GM23338 (cell line): ENCODE measurements at regions not wholly inside any gene's neighbourhood (a gene's known extent, or its start where the extent isn't known, plus 50 kb on each side); places are given as distances from the start of the nearest gene placed in this dataset.

ENCODE experiments used
- ATAC-seq: fragments of 200-7000 bp; cut with Tn5 transposase; 3 replicates; pipeline ENCODE4 v1.9.1; 2020
- DNase-seq: peaks from one replicate; pipeline ENCODE4 v3.0.0-alpha.2; 2015; ENCODE audit warnings: low spot score
- H2AFZ ChIP-seq: fragments of 200-600 bp; sonication (generic); 2 replicates; pipeline ENCODE4 v1.8.0; 2016; ENCODE audit warnings: antibody characterized with exemption, mild to moderate bottlenecking, moderate library complexity
- H3F3A ChIP-seq: fragments of 200-600 bp; sonication (generic); replicated peaks from 2 replicates; pipeline ENCODE4 v1.8.0; 2017; ENCODE audit warnings: antibody characterized with exemption, mixed run types, low read depth
- H3K27ac ChIP-seq: fragments of 200-600 bp; sonication (generic); 2 replicates; pipeline ENCODE4 v1.6.1; 2016; ENCODE audit warnings: low read depth
- H3K27me3 ChIP-seq: fragments of 200-600 bp; sonication (generic); 2 replicates; pipeline ENCODE4 v1.8.0; 2016; ENCODE audit warnings: mild to moderate bottlenecking, mixed run types, moderate library complexity; ENCODE audit not compliant: insufficient read depth
- H3K36me3 ChIP-seq: fragments of 200-600 bp; sonication (generic); 2 replicates; pipeline ENCODE4 v1.8.0; 2016; ENCODE audit warnings: mild to moderate bottlenecking; ENCODE audit not compliant: insufficient read depth
- H3K4me1 ChIP-seq: fragments of 200-600 bp; sonication (generic); 2 replicates; pipeline ENCODE4 v1.8.0; 2016; ENCODE audit warnings: mild to moderate bottlenecking, moderate library complexity; ENCODE audit not compliant: insufficient read depth
- H3K4me2 ChIP-seq: fragments of 200-600 bp; sonication (generic); 2 replicates; pipeline ENCODE4 v1.7.1; 2017; ENCODE audit warnings: mixed run types
- H3K4me3 ChIP-seq: fragments of 200-600 bp; sonication (generic); 2 replicates; pipeline ENCODE4 v1.6.1; 2016; ENCODE audit warnings: mixed run types
- H3K79me2 ChIP-seq: fragments of 200-600 bp; sonication (generic); replicated peaks from 2 replicates; pipeline ENCODE4 v1.8.0; 2017; ENCODE audit warnings: mild to moderate bottlenecking; ENCODE audit not compliant: insufficient read depth
- H3K9me2 ChIP-seq: fragments of 200-600 bp; sonication (generic); 2 replicates; pipeline ENCODE4 v1.8.0; 2017; ENCODE audit not compliant: insufficient read depth
- H4K20me1 ChIP-seq: fragments of 200-600 bp; sonication (generic); replicated peaks from 2 replicates; pipeline ENCODE4 v1.8.0; 2017; ENCODE audit warnings: mild to moderate bottlenecking; ENCODE audit not compliant: insufficient read depth
- H3K27ac Mint-ChIP-seq: 2 replicates; pipeline ENCODE4 v1.8.0; 2020; ENCODE audit warnings: inconsistent platforms, mild to moderate bottlenecking, moderate library complexity, mixed read lengths
- H3K27me3 Mint-ChIP-seq: 3 replicates; pipeline ENCODE4 v1.8.0; 2022; ENCODE audit warnings: low read depth, mild to moderate bottlenecking, moderate library complexity, mixed read lengths, inconsistent platforms; ENCODE audit not compliant: insufficient read depth, poor library complexity
- H3K36me3 Mint-ChIP-seq: 3 replicates; pipeline ENCODE4 v1.8.0; 2021; ENCODE audit warnings: low read depth, mild to moderate bottlenecking, inconsistent platforms, moderate library complexity, mixed read lengths
- H3K4me1 Mint-ChIP-seq: 3 replicates; pipeline ENCODE4 v1.8.0; 2020; ENCODE audit warnings: mild to moderate bottlenecking, inconsistent platforms, mixed read lengths
- H3K4me3 Mint-ChIP-seq: 3 replicates; pipeline ENCODE4 v1.8.0; 2021; ENCODE audit warnings: moderate library complexity, mild to moderate bottlenecking, inconsistent platforms, mixed read lengths
- H3K9me3 Mint-ChIP-seq: 3 replicates; pipeline ENCODE4 v1.8.0; 2020; ENCODE audit warnings: moderate library complexity, mild to moderate bottlenecking, inconsistent platforms, mixed read lengths
- CREB1 ChIP-seq: fragments of 250-450 bp; sonication (Bioruptor Pico); IDR thresholded peaks from 2 replicates; pipeline ENCODE4 v1.5.0; 2020; ENCODE audit warnings: low read depth, mild to moderate bottlenecking, moderate library complexity
- EZH2 ChIP-seq: fragments of 200-600 bp; sonication (generic); IDR thresholded peaks from one replicate; pipeline ENCODE4 v1.8.0; 2017; ENCODE audit warnings: antibody characterized with exemption, mild to moderate bottlenecking, low read depth; ENCODE audit not compliant: unreplicated experiment
- EZH2phosphoT487 ChIP-seq: fragments of 200-600 bp; sonication (generic); IDR thresholded peaks from one replicate; pipeline ENCODE4 v1.8.1; 2018; ENCODE audit warnings: antibody characterized with exemption; ENCODE audit not compliant: unreplicated experiment
- JUNB ChIP-seq: IDR thresholded peaks from one replicate; pipeline ENCODE4 v1.6.1; 2016; ENCODE audit warnings: antibody characterized with exemption; ENCODE audit not compliant: unreplicated experiment
- NANOG ChIP-seq: IDR thresholded peaks from 2 replicates; pipeline ENCODE4 v1.6.1; 2016; ENCODE audit warnings: antibody characterized with exemption, borderline replicate concordance
- POLR2AphosphoS5 ChIP-seq: IDR thresholded peaks from 2 replicates; pipeline ENCODE4 v1.6.1; 2016; ENCODE audit warnings: antibody characterized with exemption, low read depth
- STAT1 ChIP-seq: IDR thresholded peaks from one replicate; pipeline ENCODE4 v1.6.1; 2016; ENCODE audit warnings: antibody characterized with exemption; ENCODE audit not compliant: unreplicated experiment
- ZNF114 ChIP-seq: fragments of 250-450 bp; sonication (Bioruptor Pico); IDR thresholded peaks from 2 replicates; pipeline ENCODE4 v1.5.0; 2020; ENCODE audit warnings: mild to moderate bottlenecking, moderate library complexity
- ZNF331 ChIP-seq: fragments of 250-450 bp; sonication (Bioruptor Pico); IDR thresholded peaks from 2 replicates; pipeline ENCODE4 v1.5.0; 2020; ENCODE audit warnings: low read depth, mild to moderate bottlenecking, moderate library complexity
- TF ChIP-seq, protein P1 (sequence below): IDR thresholded peaks from 2 replicates; pipeline ENCODE4 v1.6.1; 2016; ENCODE audit warnings: antibody characterized with exemption
- TF ChIP-seq, protein P2 (sequence below): fragments of 250-450 bp; sonication (Bioruptor Pico); IDR thresholded peaks from 2 replicates; pipeline ENCODE4 v1.5.0; 2020; ENCODE audit warnings: mild to moderate bottlenecking, moderate library complexity
- TF ChIP-seq, protein P3 (sequence below): IDR thresholded peaks from one replicate; pipeline ENCODE4 v1.6.1; 2018; ENCODE audit warnings: antibody characterized with exemption; ENCODE audit not compliant: unreplicated experiment
- TF ChIP-seq, protein P4 (sequence below), 2 experiments: fragments of 200-600 bp in 1 of 2; sonication (generic) in 1 of 2; conservative IDR thresholded peaks; 2 replicates each; pipeline versions ENCODE4 v1.5.1 to v1.6.1; 2016 to 2017; ENCODE audit warnings: antibody characterized with exemption in 2 of 2, low read depth in 2 of 2, mild to moderate bottlenecking in 2 of 2, moderate library complexity in 1 of 2

DNA sequence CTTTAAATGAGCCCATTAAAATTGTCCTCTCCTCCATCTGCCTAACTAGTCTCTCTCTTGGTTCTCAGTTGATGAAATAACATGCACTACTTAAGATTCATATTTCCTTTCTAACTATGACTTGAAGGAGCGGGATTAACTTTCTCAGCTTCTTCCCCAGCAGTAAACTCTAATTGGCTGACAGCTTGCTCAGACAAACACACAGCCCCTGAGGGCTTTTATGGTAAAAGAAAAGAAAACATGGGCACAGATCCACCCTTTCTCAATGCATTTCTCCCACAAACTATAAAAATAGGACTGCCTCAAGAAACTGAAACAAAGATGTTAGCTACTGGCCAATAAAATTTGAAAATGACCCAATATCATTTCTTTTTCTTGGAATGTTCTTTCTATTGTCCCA lies 703.1 kb downstream of the ADGRL2 start:
- no peak for DNase-seq

More for the DNA sequence above, 703.1 kb downstream of the ADGRL2 start:
- no peak for ATAC-seq
- no peaks in the 10 kb centered on the region for H3K79me2 ChIP-seq
- H3K4me3 ChIP-seq, result no peak overlapping the region
- no peak overlapping the region for H3K27ac ChIP-seq
- no peaks in the 10 kb centered on the region for H3K4me1 Mint-ChIP-seq
- no peak overlapping the region for H3K4me2 ChIP-seq
- no peaks in the 10 kb centered on the region for H3F3A ChIP-seq
- no peak for TF ChIP-seq ZNF331
- TF ChIP-seq CREB1, result no peak
- TF ChIP-seq, protein P1, sequence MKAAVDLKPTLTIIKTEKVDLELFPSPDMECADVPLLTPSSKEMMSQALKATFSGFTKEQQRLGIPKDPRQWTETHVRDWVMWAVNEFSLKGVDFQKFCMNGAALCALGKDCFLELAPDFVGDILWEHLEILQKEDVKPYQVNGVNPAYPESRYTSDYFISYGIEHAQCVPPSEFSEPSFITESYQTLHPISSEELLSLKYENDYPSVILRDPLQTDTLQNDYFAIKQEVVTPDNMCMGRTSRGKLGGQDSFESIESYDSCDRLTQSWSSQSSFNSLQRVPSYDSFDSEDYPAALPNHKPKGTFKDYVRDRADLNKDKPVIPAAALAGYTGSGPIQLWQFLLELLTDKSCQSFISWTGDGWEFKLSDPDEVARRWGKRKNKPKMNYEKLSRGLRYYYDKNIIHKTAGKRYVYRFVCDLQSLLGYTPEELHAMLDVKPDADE, result no peak
- TF ChIP-seq EZH2, result no peak
- TF ChIP-seq NANOG, result no peak
- TF ChIP-seq, protein P2, sequence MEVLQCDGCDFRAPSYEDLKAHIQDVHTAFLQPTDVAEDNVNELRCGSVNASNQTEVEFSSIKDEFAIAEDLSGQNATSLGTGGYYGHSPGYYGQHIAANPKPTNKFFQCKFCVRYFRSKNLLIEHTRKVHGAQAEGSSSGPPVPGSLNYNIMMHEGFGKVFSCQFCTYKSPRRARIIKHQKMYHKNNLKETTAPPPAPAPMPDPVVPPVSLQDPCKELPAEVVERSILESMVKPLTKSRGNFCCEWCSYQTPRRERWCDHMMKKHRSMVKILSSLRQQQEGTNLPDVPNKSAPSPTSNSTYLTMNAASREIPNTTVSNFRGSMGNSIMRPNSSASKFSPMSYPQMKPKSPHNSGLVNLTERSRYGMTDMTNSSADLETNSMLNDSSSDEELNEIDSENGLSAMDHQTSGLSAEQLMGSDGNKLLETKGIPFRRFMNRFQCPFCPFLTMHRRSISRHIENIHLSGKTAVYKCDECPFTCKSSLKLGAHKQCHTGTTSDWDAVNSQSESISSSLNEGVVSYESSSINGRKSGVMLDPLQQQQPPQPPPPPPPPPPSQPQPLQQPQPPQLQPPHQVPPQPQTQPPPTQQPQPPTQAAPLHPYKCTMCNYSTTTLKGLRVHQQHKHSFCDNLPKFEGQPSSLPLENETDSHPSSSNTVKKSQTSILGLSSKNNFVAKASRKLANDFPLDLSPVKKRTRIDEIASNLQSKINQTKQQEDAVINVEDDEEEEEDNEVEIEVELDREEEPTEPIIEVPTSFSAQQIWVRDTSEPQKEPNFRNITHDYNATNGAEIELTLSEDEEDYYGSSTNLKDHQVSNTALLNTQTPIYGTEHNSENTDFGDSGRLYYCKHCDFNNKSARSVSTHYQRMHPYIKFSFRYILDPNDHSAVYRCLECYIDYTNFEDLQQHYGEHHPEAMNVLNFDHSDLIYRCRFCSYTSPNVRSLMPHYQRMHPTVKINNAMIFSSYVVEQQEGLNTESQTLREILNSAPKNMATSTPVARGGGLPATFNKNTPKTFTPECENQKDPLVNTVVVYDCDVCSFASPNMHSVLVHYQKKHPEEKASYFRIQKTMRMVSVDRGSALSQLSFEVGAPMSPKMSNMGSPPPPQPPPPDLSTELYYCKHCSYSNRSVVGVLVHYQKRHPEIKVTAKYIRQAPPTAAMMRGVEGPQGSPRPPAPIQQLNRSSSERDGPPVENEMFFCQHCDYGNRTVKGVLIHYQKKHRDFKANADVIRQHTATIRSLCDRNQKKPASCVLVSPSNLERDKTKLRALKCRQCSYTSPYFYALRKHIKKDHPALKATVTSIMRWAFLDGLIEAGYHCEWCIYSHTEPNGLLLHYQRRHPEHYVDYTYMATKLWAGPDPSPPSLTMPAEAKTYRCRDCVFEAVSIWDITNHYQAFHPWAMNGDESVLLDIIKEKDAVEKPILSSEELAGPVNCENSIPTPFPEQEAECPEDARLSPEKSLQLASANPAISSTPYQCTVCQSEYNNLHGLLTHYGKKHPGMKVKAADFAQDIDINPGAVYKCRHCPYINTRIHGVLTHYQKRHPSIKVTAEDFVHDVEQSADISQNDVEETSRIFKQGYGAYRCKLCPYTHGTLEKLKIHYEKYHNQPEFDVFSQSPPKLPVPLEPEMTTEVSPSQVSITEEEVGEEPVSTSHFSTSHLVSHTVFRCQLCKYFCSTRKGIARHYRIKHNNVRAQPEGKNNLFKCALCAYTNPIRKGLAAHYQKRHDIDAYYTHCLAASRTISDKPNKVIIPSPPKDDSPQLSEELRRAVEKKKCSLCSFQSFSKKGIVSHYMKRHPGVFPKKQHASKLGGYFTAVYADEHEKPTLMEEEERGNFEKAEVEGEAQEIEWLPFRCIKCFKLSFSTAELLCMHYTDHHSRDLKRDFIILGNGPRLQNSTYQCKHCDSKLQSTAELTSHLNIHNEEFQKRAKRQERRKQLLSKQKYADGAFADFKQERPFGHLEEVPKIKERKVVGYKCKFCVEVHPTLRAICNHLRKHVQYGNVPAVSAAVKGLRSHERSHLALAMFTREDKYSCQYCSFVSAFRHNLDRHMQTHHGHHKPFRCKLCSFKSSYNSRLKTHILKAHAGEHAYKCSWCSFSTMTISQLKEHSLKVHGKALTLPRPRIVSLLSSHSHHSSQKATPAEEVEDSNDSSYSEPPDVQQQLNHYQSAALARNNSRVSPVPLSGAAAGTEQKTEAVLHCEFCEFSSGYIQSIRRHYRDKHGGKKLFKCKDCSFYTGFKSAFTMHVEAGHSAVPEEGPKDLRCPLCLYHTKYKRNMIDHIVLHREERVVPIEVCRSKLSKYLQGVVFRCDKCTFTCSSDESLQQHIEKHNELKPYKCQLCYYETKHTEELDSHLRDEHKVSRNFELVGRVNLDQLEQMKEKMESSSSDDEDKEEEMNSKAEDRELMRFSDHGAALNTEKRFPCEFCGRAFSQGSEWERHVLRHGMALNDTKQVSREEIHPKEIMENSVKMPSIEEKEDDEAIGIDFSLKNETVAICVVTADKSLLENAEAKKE (CRISPR knock-in tag), result no peak
- TF ChIP-seq STAT1, result no peak
- no peak for TF ChIP-seq JUNB
- TF ChIP-seq EZH2phosphoT487, result no peak
- TF ChIP-seq ZNF114 (CRISPR knock-in tag), result no peak
- TF ChIP-seq, protein P3, sequence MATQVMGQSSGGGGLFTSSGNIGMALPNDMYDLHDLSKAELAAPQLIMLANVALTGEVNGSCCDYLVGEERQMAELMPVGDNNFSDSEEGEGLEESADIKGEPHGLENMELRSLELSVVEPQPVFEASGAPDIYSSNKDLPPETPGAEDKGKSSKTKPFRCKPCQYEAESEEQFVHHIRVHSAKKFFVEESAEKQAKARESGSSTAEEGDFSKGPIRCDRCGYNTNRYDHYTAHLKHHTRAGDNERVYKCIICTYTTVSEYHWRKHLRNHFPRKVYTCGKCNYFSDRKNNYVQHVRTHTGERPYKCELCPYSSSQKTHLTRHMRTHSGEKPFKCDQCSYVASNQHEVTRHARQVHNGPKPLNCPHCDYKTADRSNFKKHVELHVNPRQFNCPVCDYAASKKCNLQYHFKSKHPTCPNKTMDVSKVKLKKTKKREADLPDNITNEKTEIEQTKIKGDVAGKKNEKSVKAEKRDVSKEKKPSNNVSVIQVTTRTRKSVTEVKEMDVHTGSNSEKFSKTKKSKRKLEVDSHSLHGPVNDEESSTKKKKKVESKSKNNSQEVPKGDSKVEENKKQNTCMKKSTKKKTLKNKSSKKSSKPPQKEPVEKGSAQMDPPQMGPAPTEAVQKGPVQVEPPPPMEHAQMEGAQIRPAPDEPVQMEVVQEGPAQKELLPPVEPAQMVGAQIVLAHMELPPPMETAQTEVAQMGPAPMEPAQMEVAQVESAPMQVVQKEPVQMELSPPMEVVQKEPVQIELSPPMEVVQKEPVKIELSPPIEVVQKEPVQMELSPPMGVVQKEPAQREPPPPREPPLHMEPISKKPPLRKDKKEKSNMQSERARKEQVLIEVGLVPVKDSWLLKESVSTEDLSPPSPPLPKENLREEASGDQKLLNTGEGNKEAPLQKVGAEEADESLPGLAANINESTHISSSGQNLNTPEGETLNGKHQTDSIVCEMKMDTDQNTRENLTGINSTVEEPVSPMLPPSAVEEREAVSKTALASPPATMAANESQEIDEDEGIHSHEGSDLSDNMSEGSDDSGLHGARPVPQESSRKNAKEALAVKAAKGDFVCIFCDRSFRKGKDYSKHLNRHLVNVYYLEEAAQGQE, result no peak
- TF ChIP-seq POLR2AphosphoS5, result no peak
- TF ChIP-seq, protein P4, sequence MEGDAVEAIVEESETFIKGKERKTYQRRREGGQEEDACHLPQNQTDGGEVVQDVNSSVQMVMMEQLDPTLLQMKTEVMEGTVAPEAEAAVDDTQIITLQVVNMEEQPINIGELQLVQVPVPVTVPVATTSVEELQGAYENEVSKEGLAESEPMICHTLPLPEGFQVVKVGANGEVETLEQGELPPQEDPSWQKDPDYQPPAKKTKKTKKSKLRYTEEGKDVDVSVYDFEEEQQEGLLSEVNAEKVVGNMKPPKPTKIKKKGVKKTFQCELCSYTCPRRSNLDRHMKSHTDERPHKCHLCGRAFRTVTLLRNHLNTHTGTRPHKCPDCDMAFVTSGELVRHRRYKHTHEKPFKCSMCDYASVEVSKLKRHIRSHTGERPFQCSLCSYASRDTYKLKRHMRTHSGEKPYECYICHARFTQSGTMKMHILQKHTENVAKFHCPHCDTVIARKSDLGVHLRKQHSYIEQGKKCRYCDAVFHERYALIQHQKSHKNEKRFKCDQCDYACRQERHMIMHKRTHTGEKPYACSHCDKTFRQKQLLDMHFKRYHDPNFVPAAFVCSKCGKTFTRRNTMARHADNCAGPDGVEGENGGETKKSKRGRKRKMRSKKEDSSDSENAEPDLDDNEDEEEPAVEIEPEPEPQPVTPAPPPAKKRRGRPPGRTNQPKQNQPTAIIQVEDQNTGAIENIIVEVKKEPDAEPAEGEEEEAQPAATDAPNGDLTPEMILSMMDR (conservative IDR thresholded peaks at IDR 0.05; ENCODE audit: low read depth in 2 of 2), result no peak
- no peaks in the 10 kb centered on the region for H3K36me3 ChIP-seq
- H3K27me3 ChIP-seq, result no peaks in the 10 kb centered on the region
- no peaks in the 10 kb centered on the region for H3K36me3 Mint-ChIP-seq
- no peaks in the 10 kb centered on the region for H4K20me1 ChIP-seq
- no peaks in the 10 kb centered on the region for H3K9me2 ChIP-seq
- no peaks in the 10 kb centered on the region for H3K27me3 Mint-ChIP-seq
- no peaks in the 10 kb centered on the region for H3K4me1 ChIP-seq
- no peak overlapping the region for H3K27ac Mint-ChIP-seq
- no peak overlapping the region for H2AFZ ChIP-seq
- H3K9me3 Mint-ChIP-seq, result no peaks in the 10 kb centered on the region
- no peak overlapping the region for H3K4me3 Mint-ChIP-seq
